Choroid plexus epithelial cell (primary cell): ENCODE measurements at regions not wholly inside any gene's neighbourhood (a gene's known extent, or its start where the extent isn't known, plus 50 kb on each side); places are given as distances from the start of the nearest gene placed in this dataset.

Experiments
- DNase-seq: peaks from one replicate; pipeline ENCODE4 v3.0.0-alpha.2; 2010; ENCODE audit warnings: low read depth
- H3K4me3 ChIP-seq: 2 replicates; pipeline ENCODE4 v1.5.1; 2011; ENCODE audit warnings: low read depth, mild to moderate bottlenecking, control low read depth, low read length, moderate library complexity
- CTCF ChIP-seq: conservative IDR thresholded peaks from 2 replicates; pipeline ENCODE4 v1.5.1; 2011; ENCODE audit warnings: low read depth, mild to moderate bottlenecking, control low read depth, inconsistent platforms, low read length, moderate library complexity

GRCh38 chr18:28916456-28916855 lies 739.5 kb upstream of the CDH2 start:
- TF ChIP-seq CTCF, result no peak
- no peak for DNase-seq
- no peak overlapping the region for H3K4me3 ChIP-seq

GRCh38 chr18:28905509-28905908 lies 728.6 kb upstream of the CDH2 start:
- peak; percentile 71 for DNase-seq
- TF ChIP-seq CTCF, result no peak
- no peak overlapping the region for H3K4me3 ChIP-seq

GRCh38 chr18:28904789-28905364 lies 727.9 kb upstream of the CDH2 start:
- H3K4me3 ChIP-seq, result no peak overlapping the region
- no peak for TF ChIP-seq CTCF
- DNase-seq, result no peak

GRCh38 chr18:28903306-28903705 lies 726.4 kb upstream of the CDH2 start:
- no peak for TF ChIP-seq CTCF
- peak; percentile 40 for DNase-seq

GRCh38 chr18:28890791-28891190 lies 713.9 kb upstream of the CDH2 start:
- DNase-seq, result no peak
- no peak for TF ChIP-seq CTCF
- H3K4me3 ChIP-seq, result no peak overlapping the region

More at GRCh38 chr18:28903306-28903705, 726.4 kb upstream of the CDH2 start:
- H3K4me3 ChIP-seq, result no peak overlapping the region

- no peak for DNase-seq
- no peak for TF ChIP-seq CTCF
- H3K4me3 ChIP-seq, result no peak overlapping the region
Observed at GRCh38 chr18:28884304-28884703, 707.4 kb upstream of the CDH2 start.

- H3K4me3 ChIP-seq, result no peak overlapping the region
- no peak for TF ChIP-seq CTCF
- no peak for DNase-seq
Observed at GRCh38 chr18:28880856-28881255, 703.9 kb upstream of the CDH2 start.
